K562 (cell line): ENCODE measurements at regions not wholly inside any gene's neighbourhood (a gene's known extent, or its start where the extent isn't known, plus 50 kb on each side); places are given as distances from the start of the nearest gene placed in this dataset.

Source experiments
- ATAC-seq: fragments of 200-7000 bp; cut with Tn5 transposase; 3 replicates; pipeline ENCODE4 v1.9.1; 2020; ENCODE audit warnings: moderate library complexity
- BruUV-seq: library from RNA; stranded (reverse); fragments of 400-500 nt; replicated peaks from 2 replicates; lab custom pipeline; 2021; lab: Mats Ljungman, UMichigan
- CTCF ChIA-PET: fragments of 300-600 bp; formaldehyde crosslinking; extraction: SDS; loops from one replicate; lab custom pipeline; 2021; ENCODE audit warnings: low intra/inter-chr PET ratio; lab: Yijun Ruan, JAX
- POLR2A ChIA-PET: fragments of 300-600, 350-650 bp; sonication (Branson Sonifier 250); formaldehyde crosslinking; extraction: SDS; loops from one replicate; lab custom pipeline; 2021; ENCODE audit warnings: antibody characterized with exemption, inconsistent platforms; lab: Yijun Ruan, JAX
- DNase-seq, 4 experiments: peaks; one replicate each; pipeline versions ENCODE4 v3.0.0 to v3.0.0-alpha.2; 2011 to 2018; ENCODE audit warnings: low spot score in 3 of 4, mixed read lengths in 3 of 4; ENCODE audit errors: extremely low read depth in 1 of 4
- FAIRE-seq: peaks from 2 replicates; lab custom pipeline; 2011; peaks lifted over from hg19 to GRCh38; lab: Jason Lieb, UNC
- H2AFZ ChIP-seq: 2 replicates; pipeline ENCODE4 v1.6.0; 2011; ENCODE audit warnings: low read depth, low read length, control low read depth, inconsistent platforms
- H3K27ac ChIP-seq: fragments of 200-600 bp; 3 replicates; pipeline ENCODE4 v1.8.0; 2011; ENCODE audit warnings: low read depth, mild to moderate bottlenecking, control low read depth, inconsistent platforms, low read length, moderate library complexity, mixed read lengths; ENCODE audit errors: extremely low read depth
- H3K27me3 ChIP-seq, 2 experiments: fragments of 300-600 bp in 1 of 2; 2 replicates in 1 of 2; 3 replicates in 1 of 2; pipeline versions ENCODE4 v1.6.0 to v1.8.0; 2011; ENCODE audit warnings: inconsistent platforms in 2 of 2, low read length in 2 of 2, mild to moderate bottlenecking in 1 of 2, mixed read lengths in 1 of 2, moderate library complexity in 1 of 2; ENCODE audit not compliant: control insufficient read depth in 2 of 2, insufficient read depth in 2 of 2
- H3K36me3 ChIP-seq: fragments of 300-600 bp; 3 replicates; pipeline ENCODE4 v1.8.0; 2011; ENCODE audit warnings: mild to moderate bottlenecking, low read length, inconsistent platforms; ENCODE audit not compliant: control insufficient read depth, insufficient read depth
- H3K4me1 ChIP-seq, 2 experiments: fragments of 200-600 bp in 1 of 2; replicated peaks in 1 of 2; 2 replicates in 1 of 2; 3 replicates in 1 of 2; pipeline versions ENCODE4 v1.5.1 to v1.8.0; 2011; ENCODE audit warnings: inconsistent platforms in 2 of 2, low read length in 2 of 2, mild to moderate bottlenecking in 1 of 2, mixed read lengths in 1 of 2, moderate library complexity in 1 of 2; ENCODE audit not compliant: control insufficient read depth in 2 of 2, insufficient read depth in 2 of 2
- H3K4me2 ChIP-seq: 2 replicates; pipeline ENCODE4 v1.6.1; 2011; ENCODE audit warnings: low read length, control low read depth, inconsistent platforms, mixed read lengths; ENCODE audit not compliant: insufficient read depth
- H3K4me3 ChIP-seq: fragments of 200-600 bp; sonication (generic), shearing (Covaris generic); 2 replicates; pipeline ENCODE4 v1.5.1; 2016; ENCODE audit warnings: control low read depth, inconsistent platforms
- H3K79me2 ChIP-seq: fragments of 200-600 bp; 3 replicates; pipeline ENCODE4 v1.8.0; 2011; ENCODE audit warnings: low read length, inconsistent platforms; ENCODE audit not compliant: control insufficient read depth, insufficient read depth
- H3K9ac ChIP-seq, 2 experiments: 2 replicates each; pipeline versions ENCODE4 v1.6.0 to v1.6.1; 2011; ENCODE audit warnings: low read depth in 2 of 2, low read length in 2 of 2, control low read depth in 1 of 2, inconsistent platforms in 1 of 2, mild to moderate bottlenecking in 1 of 2, mixed read lengths in 1 of 2; ENCODE audit not compliant: insufficient read depth in 1 of 2
- H3K9me1 ChIP-seq: one replicate; pipeline ENCODE4 v1.6.0; 2011; ENCODE audit warnings: inconsistent platforms, mild to moderate bottlenecking, low read length, moderate library complexity; ENCODE audit not compliant: control insufficient read depth, insufficient read depth
- H3K9me3 ChIP-seq: replicated peaks from 2 replicates; pipeline ENCODE4 v1.5.1; 2011; ENCODE audit warnings: low read depth, low read length, inconsistent platforms; ENCODE audit not compliant: control insufficient read depth, insufficient read depth
- H4K20me1 ChIP-seq: replicated peaks from 2 replicates; pipeline ENCODE4 v1.6.1; 2011; ENCODE audit warnings: low read length, inconsistent platforms, mixed read lengths; ENCODE audit not compliant: control insufficient read depth, insufficient read depth
- ARID3B ChIP-seq: fragments of 250-450 bp; sonication (Bioruptor Pico); IDR thresholded peaks from 2 replicates; pipeline ENCODE4 v1.4.0; 2020; ENCODE audit warnings: borderline replicate concordance
- CC2D1A ChIP-seq: fragments of 450-650 bp; IDR thresholded peaks from 2 replicates; pipeline ENCODE4 v1.6.1; 2017; ENCODE audit warnings: mild to moderate bottlenecking
- CREM ChIP-seq: IDR thresholded peaks from 2 replicates; pipeline ENCODE4 v1.6.1; 2014; ENCODE audit warnings: antibody characterized with exemption, low read depth
- PTRF ChIP-seq: fragments of 450-650 bp; IDR thresholded peaks from 2 replicates; pipeline ENCODE4 v1.6.1; 2016; ENCODE audit warnings: mild to moderate bottlenecking, missing genetic modification characterization, missing compliant biosample characterization
- SMARCC2 ChIP-seq: fragments of 450-650 bp; IDR thresholded peaks from 2 replicates; pipeline ENCODE4 v1.6.1; 2017; ENCODE audit warnings: antibody characterized with exemption, moderate library complexity, mild to moderate bottlenecking, low read depth
- SMC3 ChIP-seq: conservative IDR thresholded peaks from 2 replicates; pipeline ENCODE4 v1.6.1; 2011; ENCODE audit warnings: low read depth, low read length, improper control_type of control experiment; ENCODE audit not compliant: insufficient read depth
- ZHX1 ChIP-seq: fragments of 150-350 bp; conservative IDR thresholded peaks from 2 replicates; pipeline ENCODE4 v1.6.1; 2014; ENCODE audit warnings: low read length
- ZNF280A ChIP-seq: fragments of 450-650 bp; IDR thresholded peaks from 2 replicates; pipeline ENCODE4 v1.6.1; 2018; ENCODE audit warnings: mild to moderate bottlenecking, low read depth; ENCODE audit not compliant: partially characterized antibody
- ZNF444 ChIP-seq: fragments of 250-450 bp; sonication (Bioruptor Pico); IDR thresholded peaks from 2 replicates; pipeline ENCODE4 v1.4.0; 2020; ENCODE audit warnings: mild to moderate bottlenecking, moderate library complexity
- ZNF77 ChIP-seq: fragments of 250-450 bp; sonication (Bioruptor Pico); IDR thresholded peaks from 2 replicates; pipeline ENCODE4 v1.5.0; 2020
- WGBS: fragments of 100-300 bp; shearing (Covaris generic); methylation state at CpG from one replicate; pipeline ENCODE4 v1.1.6; 2016; ENCODE audit warnings: low coverage, mixed read lengths; ENCODE audit not compliant: insufficient coverage; ENCODE audit errors: missing lambda C conversion rate; 5-methylcytosine and 5-hydroxymethylcytosine counted together
- in situ Hi-C: fragments of 300-500 bp; cut with MboI; formaldehyde crosslinking; loops from 4 replicates; pipeline ENCODE4 v1.15.0; 2018; ENCODE audit warnings: inconsistent platforms, mixed read lengths
- intact Hi-C: fragments of 100-400 bp; cut with micrococcal nuclease; formaldehyde crosslinking; loops from 2 replicates; pipeline ENCODE4 v1.14.2; 2022

- Histone ChIP-seq H3K9ac (no peak overlapping the region), H3K79me2 (no peaks in the 10 kb centered on the region), H2AFZ (no peak overlapping the region), H3K4me3 (no peak overlapping the region), H3K4me1 (no peaks in the 10 kb centered on the region), H3K36me3 (no peaks in the 10 kb centered on the region), H3K27ac (no peak overlapping the region), H3K9me1 (no peaks in the 10 kb centered on the region), H3K4me2 (no peak overlapping the region), H4K20me1 (no peaks in the 10 kb centered on the region), H3K27me3 (no peaks in the 10 kb centered on the region), H3K9me3 (no peaks in the 10 kb centered on the region)
- ATAC-seq: no peak
- FAIRE-seq: no peak
- POLR2A ChIA-PET: no interaction called here
- intact Hi-C loops (no loop called here), in situ Hi-C loops (no loop called here)
- DNase-seq: no peak
- 0% methylated on average over 1 of the region's 1 CpG for WGBS
- CTCF ChIA-PET: no interaction called here
- no TSS peak for BruUV-seq
- TF ChIP-seq ZNF280A (no peak), ARID3B (CRISPR knock-in tag) (no peak), SMARCC2 (no peak), SMC3 (no peak), ZNF77 (CRISPR knock-in tag) (no peak), ZHX1 (no peak), CREM (no peak), ZNF444 (CRISPR knock-in tag) (no peak), PTRF (tag) (no peak), CC2D1A (no peak)
These were observed 302.9 kb downstream of the BARHL2 start for GRCh38 chr1:90414201-90414600.
